NCI-H1694 treated with DMSO at 0.1 percent for 48 hours (cell line): ENCODE measurements at regions not wholly inside any gene's neighbourhood (a gene's known extent, or its start where the extent isn't known, plus 50 kb on each side); places are given as distances from the start of the nearest gene placed in this dataset.
"Not testable (repeated sequence)": the region's sequence is repeated elsewhere in the genome, so short reads cannot be mapped to it uniquely, and the experiment has no call there.

Experiments used
- DNase-seq: peaks from one replicate; lab custom pipeline; 2025; lab: John Stamatoyannopoulos, UW

DNA sequence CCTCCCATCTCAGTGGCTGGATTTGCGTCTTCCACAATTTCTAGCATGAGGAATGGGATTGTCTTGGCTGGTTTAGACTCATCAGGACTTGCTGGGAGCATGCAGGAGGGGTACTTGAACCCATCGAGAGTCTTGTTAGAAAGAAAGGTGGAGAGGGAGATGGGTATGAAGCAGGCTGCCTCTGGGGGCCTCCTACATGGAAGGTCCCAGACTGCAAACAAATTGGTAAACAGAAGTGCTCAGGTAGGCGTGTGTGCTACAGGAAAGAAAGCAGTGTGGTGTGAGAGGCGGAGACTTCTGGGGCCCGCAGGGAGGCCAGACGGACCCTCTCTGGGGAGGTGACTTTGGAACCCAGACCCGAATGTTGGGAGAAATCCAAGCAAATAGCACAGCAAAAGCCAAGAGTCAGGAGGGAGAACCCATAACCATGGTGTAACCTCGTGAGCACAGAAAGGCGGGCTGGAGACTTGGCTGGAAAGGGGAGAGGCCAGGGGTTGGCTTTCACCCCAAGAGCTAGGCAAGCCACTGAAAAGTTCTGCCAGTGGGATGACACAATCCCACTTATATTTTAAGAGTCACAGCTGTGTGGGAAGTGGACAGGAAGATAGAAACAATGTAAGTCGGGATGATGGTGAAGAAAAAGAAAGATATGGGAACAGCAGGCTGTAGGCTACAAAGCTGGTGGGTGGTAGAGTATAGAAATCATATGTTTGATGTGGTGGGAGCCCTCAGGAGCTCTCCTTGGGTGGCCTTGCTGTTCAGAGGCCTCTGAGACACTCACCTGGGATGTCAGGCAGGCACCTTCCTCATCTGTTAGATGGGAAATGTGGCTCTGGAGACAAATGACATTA, 130.1 kb upstream of the PRR20G start:
- DNase-seq: no peak

DNA sequence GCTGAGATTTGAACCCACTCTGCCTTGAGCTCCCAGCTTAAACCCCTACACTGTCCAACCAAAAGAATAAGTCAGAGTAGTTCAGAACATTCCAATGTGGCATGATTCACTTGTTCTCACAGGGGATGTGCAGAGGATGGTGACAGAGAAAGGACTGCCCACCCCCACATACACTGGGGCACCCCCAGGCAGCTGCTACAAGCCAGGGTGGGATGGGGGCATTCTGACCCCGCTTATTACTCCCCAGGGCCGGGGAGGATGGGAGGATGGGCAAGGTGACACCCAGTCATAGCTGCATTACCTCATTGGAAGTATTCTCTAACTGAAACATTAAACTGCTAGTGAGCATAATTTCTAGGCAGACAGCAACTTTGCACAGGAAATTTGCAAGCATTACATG, 126.0 kb upstream of the PRR20G start:
- DNase-seq: no peak

DNA sequence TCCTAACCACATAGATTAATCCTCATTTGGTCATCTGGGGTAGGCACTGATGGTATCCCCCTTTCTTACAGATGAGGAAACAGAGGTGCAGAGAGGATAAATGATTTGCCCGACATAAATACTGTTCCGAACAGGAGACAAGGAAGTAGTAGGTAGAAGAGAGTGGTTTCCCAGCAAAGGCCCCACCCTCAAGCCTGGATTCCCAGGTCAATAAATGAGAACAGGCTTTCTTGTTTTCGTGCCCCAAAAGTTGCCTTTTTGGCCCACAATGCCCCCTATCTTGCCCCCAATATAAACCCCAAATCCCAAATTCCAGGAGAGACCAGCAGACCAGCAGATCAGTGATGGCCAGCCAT, 125.5 kb upstream of the PRR20G start:
- no peak for DNase-seq

DNA sequence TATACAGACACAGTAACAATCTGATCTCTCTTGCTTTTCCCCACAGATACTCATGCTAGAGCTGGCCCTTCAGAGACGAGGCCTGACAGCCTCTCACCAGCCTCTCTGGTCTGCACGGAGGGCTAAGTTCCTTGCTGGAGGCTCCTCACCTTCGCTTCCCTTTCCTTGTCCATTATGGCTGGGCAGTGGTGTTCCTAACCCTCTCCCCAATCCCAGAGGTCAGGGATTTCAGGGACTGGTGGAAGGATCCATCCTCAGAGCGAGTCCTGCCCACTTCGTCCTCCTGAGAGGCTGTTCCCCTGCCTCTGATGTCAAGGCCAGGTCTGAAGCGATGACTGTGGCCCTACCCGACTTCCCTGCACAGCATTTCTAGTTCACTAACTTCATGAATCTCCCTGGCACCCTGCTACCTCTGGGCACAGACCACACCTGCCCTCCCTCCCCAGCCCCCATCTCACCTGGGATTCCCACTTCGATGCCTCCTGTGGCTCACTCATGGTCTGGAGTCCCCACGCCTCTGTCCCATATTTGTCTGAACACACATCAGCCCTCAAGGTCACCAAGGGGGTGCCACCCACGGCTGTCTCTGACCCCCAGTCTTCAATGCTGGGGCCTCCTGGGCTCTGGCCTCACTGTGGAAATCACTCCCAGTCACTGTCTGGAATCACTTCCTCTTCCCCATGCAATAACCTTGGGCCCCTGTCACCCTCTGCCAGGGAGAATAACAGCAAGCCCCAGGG, 124.9 kb upstream of the PRR20G start:
- DNase-seq: no peak

DNA sequence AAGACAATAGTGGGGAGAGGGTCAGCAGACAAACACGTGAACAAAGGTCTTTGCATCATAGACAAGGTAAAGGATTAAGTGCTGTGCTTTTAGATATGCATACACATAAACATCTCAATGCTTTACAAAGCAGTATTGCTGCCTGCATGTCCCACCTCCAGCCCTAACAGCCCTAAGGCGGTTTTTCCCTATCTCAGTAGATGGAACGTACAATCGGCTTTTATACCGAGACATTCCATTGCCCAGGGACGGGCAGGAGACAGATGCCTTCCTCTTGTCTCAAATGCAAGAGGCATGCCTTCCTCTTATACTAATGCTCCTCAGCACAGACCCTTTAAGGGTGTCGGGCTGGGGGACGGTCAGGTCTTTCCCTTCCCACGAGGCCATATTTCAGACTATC, 124.0 kb upstream of the PRR20G start:
- DNase-seq: not testable (repeated sequence)

DNA sequence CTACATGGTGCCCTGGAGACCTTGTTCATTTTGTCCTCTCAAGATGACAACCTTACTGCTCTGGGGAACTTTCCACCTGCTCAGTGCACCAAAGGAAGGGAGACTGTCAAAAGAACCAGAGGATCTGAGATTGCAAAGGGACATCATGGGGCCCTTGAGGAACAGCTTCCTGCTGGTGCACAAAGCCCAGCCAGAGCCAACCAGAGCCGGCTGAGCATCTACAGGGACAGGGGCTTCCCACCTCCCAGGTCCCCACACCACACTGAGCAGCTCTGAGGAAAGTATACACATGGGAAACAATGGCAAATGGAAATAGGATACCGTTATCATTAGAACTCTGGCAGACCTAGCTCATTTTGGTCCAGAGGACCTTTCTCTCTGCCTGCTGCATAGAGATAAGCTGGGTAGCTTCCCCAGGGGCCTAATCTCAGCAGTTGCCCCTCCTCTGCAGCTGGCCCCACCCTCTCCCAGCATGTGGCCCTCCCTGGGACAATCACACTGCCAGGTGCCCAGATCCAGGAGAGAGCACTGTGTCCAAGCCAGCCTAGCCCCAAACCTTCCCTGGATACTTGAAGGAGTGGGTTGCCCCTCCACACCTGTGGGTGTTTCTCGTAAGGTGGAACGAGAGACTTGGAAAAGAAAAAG, 123.4 kb upstream of the PRR20G start:
- DNase-seq: no peak

DNA sequence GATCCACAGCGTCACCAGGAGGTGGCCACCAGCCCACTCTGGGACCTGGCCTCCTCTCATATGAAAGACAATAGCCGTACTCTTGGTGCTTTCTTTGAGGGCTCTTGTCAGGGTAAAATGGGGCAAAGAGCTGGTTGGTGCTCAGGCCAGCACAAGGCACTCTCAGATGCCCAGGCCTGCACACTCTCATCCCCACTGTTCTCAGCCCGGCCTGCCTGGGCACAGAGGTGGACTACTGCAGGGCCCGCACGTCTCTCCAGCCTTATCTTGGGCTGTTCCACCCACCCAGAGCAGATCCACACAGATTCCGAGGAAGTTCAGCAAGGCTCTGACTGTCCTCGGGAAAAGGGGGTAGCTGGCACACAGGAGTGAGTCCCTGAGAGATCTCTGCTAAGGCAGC, 122.8 kb upstream of the PRR20G start:
- no peak for DNase-seq

DNA sequence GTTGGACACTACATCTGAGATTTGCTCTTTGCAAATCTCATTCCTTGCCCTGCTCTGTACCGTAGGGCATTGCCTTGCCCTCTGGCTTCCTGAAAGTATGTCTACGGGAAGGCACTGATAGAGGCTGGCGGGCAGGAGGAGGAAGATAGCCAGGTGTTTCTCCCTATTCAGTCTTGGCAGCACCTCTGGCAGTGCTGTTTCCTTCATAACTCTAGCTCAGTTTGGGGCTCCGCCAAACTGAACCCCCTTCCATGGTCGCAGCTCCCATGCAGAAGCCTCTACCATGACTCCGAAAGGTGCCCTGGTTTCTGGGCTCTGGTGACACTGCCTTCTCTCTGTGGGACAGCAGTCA, 122.3 kb upstream of the PRR20G start:
- no peak for DNase-seq

DNA sequence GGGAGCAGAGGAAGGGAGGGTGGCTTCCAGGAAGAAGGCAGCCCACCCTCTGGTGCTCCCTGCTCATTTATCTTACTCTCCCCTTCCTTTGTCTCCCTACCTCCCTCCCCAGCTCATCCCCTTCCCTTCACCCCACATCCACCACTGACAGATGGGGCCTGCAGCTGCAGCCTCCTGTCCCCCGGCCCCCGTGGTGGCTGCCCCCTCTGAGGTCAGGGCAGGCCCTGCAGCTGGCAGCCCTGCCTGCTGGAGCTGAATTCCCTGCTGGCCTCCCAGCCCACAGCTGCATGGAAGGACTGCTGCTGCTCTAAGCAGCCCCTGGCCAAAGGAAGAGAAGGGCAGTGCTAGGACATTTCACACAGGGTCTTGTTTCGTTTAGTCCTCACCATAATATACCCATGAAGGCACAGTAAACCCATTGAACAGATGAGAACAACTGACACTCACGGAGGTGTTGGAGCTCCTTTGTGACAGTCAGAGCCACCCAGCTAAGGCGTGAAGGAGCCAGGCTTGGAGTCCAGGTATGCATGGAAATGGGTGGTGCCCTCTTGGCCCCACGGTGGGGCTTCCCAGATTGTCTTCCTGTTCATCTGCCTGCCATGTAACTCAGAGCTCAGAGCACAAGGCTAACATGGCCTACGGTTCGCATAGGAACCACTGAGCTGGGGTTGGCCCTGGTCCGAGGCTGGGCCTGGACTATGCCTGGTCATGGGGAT, 121.7 kb upstream of the PRR20G start:
- DNase-seq: no peak

DNA sequence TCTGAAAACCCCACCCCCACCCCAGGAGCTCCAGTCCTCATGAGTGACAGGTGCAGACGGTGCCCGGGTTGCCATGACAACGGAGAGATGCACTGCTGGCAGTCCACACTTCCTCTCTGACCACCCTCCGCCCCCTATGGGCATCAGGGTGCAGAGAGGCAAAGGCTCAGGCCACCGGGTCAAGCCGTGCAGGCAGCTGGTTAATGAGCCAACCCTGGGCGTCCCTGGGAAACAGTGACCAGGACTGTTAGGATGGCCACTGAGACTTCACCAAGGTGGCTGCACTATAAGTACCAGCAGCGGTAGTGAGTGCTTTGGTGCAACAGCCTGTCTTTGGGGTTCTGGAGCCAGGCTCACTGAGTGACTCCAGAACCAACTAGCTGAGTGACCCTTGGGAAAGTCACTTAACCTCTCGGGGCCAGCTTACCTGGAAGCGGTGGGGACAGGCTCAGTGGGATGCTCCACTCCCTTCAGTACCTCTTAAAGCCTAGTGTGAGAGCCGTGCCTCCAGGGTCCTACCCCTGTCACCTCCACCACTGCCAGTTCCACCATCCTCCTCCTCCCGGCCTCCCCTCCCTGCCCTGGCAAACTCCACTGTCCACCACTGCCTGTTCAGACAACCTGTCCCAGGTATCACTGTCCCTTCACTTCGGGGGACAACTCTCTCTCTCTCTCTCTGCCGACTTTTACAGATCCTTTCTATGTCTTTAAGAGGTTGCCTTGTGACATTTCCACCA, 121.0 kb upstream of the PRR20G start:
- no peak for DNase-seq

DNA sequence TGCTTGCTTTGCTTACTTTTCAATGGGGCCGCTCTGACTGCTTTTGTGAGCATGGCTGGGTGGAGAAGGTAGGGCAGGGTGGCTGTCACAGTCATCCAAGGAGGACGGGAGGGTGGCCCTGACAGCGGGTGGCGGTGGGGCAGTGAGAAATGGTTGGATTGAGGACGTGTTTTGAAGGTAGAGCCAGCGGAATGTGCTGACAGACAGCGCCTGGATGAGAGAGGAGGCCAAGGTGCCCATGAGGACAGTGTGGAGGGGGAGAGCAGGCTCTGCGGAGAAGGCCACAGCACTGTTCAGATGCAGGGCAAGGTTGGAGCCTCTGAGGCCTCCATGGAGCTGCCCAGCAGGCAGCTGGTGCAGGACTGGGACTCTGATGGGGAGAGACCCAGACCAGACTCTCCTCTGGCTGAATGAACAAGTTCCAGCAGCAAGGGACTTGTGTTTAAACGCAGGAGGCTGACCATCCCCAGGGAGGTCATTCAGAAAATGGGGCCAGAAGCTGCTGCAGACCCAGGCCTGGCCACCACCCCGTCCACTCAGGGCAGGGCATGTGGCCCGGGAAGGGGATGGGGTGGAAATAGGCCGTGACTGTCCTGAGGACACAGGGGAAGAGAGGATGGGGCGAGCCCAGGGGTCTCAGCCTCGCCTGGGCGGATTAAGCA, 120.3 kb upstream of the PRR20G start:
- DNase-seq: no peak

DNA sequence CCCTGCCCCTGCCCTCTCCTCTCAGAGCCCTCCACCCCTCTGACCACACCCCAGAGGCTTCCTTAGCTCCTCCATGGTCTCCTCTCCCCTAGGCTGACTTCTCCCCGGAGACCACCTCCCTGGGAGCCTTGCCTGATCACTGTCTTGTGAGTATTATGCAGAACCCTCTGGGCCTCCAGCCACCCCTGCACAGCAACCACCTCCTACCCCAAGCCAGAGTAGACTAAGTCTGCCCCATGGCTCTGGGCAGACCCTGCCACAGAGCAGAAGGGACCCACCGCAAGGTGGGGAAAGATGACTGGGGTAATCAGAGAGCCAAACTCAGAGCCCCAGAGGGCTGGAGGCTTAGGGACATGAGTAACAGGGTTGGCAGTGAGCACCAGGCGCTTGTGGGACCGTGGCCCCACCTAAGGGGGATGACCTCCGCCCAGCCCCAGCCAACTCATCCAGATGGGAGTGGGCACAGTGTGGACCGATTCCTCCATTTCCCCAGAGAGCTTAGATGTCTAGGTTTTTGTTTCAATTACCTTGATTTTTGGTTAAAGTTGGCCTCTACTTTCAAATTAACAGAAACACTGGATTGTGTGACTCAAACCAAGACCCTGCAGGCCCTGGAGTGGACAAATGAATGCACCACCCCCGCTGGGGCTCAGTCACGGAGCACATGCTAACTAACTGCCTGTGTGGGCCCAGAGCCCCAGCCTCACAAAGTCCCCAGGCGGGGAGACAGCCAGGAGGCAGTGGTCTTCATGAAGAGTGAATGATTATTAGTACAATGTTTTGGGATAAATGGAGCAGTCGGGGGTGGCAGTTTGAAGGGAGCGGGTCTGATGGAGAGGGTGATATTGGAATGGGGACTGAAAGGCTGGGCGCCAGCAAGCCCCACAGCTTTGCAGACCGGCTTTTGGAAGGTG, 119.4 kb upstream of the PRR20G start:
- DNase-seq: no peak

DNA sequence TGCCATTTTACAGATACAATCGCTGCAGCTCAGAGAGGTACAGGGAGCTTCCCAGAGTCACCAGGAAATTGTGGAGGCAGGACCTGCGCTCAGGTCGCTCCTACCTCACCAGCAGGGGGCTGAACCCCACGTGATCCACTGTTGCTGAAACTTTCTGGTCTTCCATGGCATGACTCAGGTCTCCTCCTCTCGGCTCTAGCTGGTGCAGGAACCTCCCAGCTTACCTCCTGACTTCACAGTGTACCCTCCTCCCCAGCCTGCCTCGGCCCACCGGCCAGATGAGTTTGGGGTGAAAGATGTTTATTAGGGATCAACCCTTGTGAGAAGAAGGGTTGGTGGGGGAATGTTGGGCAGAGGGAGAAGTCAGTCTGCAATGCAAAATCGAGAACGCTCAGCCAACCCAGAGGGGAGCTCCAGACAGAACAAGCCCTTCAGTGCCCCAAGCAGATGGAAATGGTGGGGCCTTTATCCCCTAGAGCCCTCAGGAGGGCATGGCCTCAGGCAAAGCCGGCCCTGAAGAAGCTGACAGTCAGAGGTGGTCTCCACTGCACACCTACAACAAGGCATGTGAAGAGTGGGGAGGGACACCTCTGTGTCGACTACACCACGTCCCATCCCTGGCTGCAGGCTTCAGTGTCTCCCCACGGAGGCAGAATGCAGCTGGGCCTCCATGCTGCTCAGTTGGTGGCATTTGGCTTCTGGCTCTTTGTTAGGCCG, 118.6 kb upstream of the PRR20G start:
- DNase-seq: no peak

DNA sequence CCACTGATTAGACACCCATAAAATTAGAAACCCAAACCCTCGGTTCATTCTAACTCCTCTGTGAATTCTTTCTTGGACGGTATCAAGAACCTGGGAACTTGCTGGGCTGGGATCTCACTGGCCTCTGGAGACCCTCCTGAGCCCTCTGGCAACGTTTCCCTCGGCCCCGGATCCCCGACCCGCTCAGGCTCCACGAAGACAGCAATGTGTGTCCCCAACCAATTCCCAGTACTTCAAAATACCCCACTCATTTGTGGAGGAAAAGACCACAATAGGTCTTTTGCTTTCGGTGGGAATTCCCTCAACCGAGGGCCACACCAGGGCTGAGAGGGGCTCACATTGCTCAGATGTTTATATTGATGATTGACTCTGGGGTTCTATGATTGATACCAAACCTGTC, 117.9 kb upstream of the PRR20G start:
- no peak for DNase-seq

DNA sequence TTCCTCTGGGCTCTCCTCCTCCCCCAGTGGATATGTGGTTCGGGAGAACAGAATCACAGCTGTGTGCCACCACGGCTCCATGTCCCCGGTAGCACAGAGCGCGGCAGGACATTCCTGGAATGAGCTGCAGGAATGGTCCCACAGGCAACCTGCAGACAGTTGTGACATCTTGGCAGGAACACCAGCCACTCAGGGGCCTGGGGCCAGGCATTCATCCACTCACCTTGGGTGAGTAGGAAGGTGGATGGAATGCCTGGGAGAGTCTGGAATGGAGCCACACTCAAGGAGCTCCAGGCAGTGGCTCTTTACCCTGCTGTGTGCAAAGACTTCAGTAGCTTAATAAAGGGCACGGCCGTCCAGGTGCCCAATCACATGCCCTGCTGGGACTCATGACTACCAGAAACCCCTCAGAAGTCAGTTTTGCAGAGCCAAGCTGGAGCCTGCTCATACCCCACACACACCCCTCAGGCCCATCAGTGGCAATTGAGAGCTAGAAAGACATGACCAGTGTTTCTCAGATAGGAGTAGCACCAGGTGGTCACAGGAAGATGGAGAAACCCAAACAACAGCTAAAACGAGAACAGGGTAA, 117.3 kb upstream of the PRR20G start:
- DNase-seq: no peak

DNA sequence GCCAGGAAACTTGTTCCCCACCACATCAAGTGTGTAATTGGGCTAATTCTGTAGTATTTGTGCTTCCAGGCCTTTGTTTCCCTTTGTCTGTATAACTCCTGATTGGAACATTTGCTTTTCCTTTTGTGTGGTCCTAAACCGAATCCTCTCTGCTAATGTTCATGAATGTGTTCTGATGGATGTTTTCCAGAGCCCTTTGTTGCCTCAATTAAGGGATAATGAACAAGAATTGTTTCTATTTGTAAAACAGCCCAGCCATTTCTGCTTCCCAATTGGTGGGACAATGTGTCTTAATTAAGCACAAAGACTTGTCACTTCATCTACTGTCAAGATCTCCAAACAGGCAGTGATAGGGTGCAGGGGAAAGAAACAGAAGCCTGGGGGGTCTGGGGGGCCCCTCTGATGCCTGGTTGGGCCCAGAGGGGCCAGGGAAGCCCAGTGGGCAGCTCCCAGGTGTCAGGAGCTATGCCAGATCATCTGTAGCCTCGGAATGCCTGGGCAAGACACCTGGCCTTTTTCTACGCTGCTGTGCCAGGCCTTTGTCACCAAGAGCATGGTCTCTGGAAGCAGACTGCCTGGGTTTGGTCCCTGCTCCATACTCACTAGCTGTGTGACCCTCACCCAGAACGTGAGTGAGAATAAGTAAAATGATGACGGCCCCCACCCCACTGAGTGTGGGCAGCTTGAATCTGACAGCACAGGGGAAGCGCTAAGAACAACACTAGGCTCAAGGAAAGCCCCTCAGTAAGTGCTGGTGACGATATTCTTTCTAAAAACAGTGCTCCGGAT, 116.6 kb upstream of the PRR20G start:
- no peak for DNase-seq

DNA sequence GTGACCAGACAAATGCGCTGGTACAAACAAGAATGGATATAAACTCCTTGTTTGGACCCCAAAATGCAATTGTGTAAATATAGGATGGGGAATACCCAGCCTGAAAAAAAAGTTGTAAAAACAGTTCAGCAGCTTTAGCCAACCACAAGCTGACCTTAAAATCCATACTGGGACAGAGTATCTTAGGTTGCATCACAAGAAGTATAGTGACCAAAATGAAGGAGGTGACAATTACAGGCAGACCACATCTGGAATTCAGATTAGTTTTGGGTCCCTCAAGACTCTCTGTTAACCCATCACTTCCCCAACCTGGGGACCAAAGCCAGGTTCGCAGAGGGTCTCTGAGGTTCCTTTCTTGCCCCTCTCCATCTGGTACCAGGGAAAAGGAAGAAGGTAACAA, 115.9 kb upstream of the PRR20G start:
- DNase-seq: no peak

DNA sequence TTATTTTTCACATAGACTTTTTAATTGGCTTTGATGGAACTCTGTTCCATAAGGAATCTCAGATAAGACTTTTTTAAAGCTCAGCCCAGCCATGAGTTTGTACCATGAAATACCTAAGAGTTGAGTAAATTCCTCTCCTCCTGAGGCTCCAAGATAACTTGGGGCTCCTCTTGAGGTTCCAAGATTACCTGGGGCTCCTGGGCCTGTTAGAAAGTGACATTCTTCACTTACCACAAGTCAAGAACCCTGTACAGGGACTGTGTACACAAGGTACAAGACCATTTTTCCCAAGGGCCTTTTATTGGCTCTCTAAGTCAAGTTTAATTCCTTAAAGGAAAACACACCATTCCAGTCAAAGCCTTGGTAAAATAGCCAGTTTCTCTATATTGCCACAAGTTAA, 111.3 kb upstream of the PRR20G start:
- no peak for DNase-seq
